Breast epithelium (tissue), 3 donors: ENCODE measurements at regions not wholly inside any gene's neighbourhood (a gene's known extent, or its start where the extent isn't known, plus 50 kb on each side); places are given as distances from the start of the nearest gene placed in this dataset.

Experiments used
- CTCF ChIP-seq, 3 donors: fragments of 450-650 bp; IDR thresholded peaks; one replicate each; pipeline ENCODE4 v1.5.1; 2016 to 2017; ENCODE audit warnings: antibody characterized with exemption in 3 of 3, mild to moderate bottlenecking in 3 of 3, moderate library complexity in 3 of 3
- POLR2AphosphoS5 ChIP-seq, 3 donors: sonication (generic); formaldehyde crosslinking; IDR thresholded peaks; one replicate each; pipeline ENCODE4 v1.6.1; 2017; ENCODE audit warnings: antibody characterized with exemption in 3 of 3

GRCh38 chr12:94048757-94049156 lies 99.6 kb upstream of the PLXNC1 start:
- TF ChIP-seq CTCF (IDR thresholded peaks at IDR 0.05) (no peak), POLR2AphosphoS5 (IDR thresholded peaks at IDR 0.05) (no peak)
